A549 (cell line): ENCODE measurements at regions not wholly inside any gene's neighbourhood (a gene's known extent, or its start where the extent isn't known, plus 50 kb on each side); places are given as distances from the start of the nearest gene placed in this dataset.

Source experiments
- ATAC-seq, 2 experiments: fragments of 200-7000 bp in 1 of 2; fragments of >200 bp in 1 of 2; cut with Nextera tagmentation in 1 of 2; cut with Tn5 transposase in 1 of 2; 3 replicates each; pipeline versions ENCODE4 v1.8.0 to v1.9.1; 2018 to 2020; ENCODE audit warnings: mild to moderate bottlenecking in 1 of 2, moderate library complexity in 1 of 2
- CTCF ChIA-PET: fragments of 300-600 bp; sonication (Branson Sonifier 250); formaldehyde crosslinking; extraction: SDS; loops from one replicate; lab custom pipeline; 2021; ENCODE audit warnings: antibody characterized with exemption, inconsistent platforms; lab: Yijun Ruan, JAX
- POLR2A ChIA-PET: fragments of 350-600 bp; formaldehyde crosslinking; extraction: SDS; loops from one replicate; lab custom pipeline; 2021; ENCODE audit warnings: antibody characterized with exemption, inconsistent platforms; lab: Yijun Ruan, JAX
- DNase-seq, 2 experiments: peaks; one replicate each; pipeline versions ENCODE4 v3.0.0 to v3.0.0-alpha.2; 2011 to 2016; ENCODE audit warnings: low read depth in 1 of 2, low spot score in 1 of 2
- FAIRE-seq: peaks from 2 replicates; lab custom pipeline; 2011; peaks lifted over from hg19 to GRCh38; lab: Jason Lieb, UNC
- H3K27ac ChIP-seq, 2 experiments: fragments of >200 bp; sonication (Bioruptor Twin); formaldehyde crosslinking; 3 replicates each; pipeline ENCODE4 v1.5.1; 2016 to 2017
- H3K4me1 ChIP-seq: fragments of >200 bp; sonication (Bioruptor Twin); formaldehyde crosslinking; 3 replicates; pipeline ENCODE4 v1.6.1; 2016
- H3K4me2 ChIP-seq: fragments of >200 bp; sonication (Bioruptor Twin); formaldehyde crosslinking; 3 replicates; pipeline ENCODE4 v1.6.1; 2016
- H3K4me3 ChIP-seq: fragments of >200 bp; sonication (Bioruptor Twin); formaldehyde crosslinking; 3 replicates; pipeline ENCODE4 v1.5.1; 2016
- H3K9me3 ChIP-seq: fragments of >200 bp; sonication (Bioruptor Twin); formaldehyde crosslinking; 3 replicates; pipeline ENCODE4 v1.6.1; 2016
- CBX2 ChIP-seq: fragments of 200-600 bp; sonication (generic); IDR thresholded peaks from 2 replicates; pipeline ENCODE4 v1.6.1; 2016; ENCODE audit warnings: low read depth, mild to moderate bottlenecking, borderline replicate concordance
- CEBPB ChIP-seq, 2 experiments: fragments of >200 bp in 1 of 2; sonication (Bioruptor Twin) in 1 of 2; formaldehyde crosslinking in 1 of 2; IDR thresholded peaks; 2 replicates each; pipeline ENCODE4 v1.6.1; 2012 to 2016
- CHD2 ChIP-seq: fragments of 150-350 bp; IDR thresholded peaks from 2 replicates; pipeline ENCODE4 v1.6.1; 2014; ENCODE audit warnings: low read length; ENCODE audit not compliant: partially characterized antibody
- CHD4 ChIP-seq: fragments of 200-600 bp; sonication (generic); IDR thresholded peaks from 2 replicates; pipeline ENCODE4 v1.6.1; 2016; ENCODE audit warnings: antibody characterized with exemption, mild to moderate bottlenecking, borderline replicate concordance
- CTCF ChIP-seq: fragments of >200 bp; sonication (Bioruptor Twin); formaldehyde crosslinking; IDR thresholded peaks from 3 replicates; pipeline ENCODE4 v1.5.1; 2016
- EHF ChIP-seq: fragments of 250-450 bp; sonication (Bioruptor Pico); IDR thresholded peaks from 2 replicates; pipeline ENCODE4 v1.5.0; 2020; ENCODE audit warnings: mild to moderate bottlenecking
- EHMT2 ChIP-seq: fragments of 200-600 bp; sonication (generic); IDR thresholded peaks from 2 replicates; pipeline ENCODE4 v1.6.1; 2016; ENCODE audit warnings: antibody characterized with exemption, low read depth, mild to moderate bottlenecking, moderate library complexity
- HDAC2 ChIP-seq: fragments of 200-600 bp; sonication (generic); IDR thresholded peaks from 2 replicates; pipeline ENCODE4 v1.6.1; 2016
- HEYL ChIP-seq: fragments of 250-450 bp; sonication (Bioruptor Pico); IDR thresholded peaks from 2 replicates; pipeline ENCODE4 v1.8.0; 2021; ENCODE audit warnings: mild to moderate bottlenecking, moderate library complexity
- HMGXB4 ChIP-seq: fragments of 250-450 bp; sonication (Bioruptor Pico); IDR thresholded peaks from 2 replicates; pipeline ENCODE4 v1.5.0; 2021; ENCODE audit warnings: mild to moderate bottlenecking, moderate library complexity, borderline replicate concordance
- HOXB13 ChIP-seq: fragments of 250-450 bp; sonication (Bioruptor Pico); IDR thresholded peaks from 2 replicates; pipeline ENCODE4 v1.5.0; 2020; ENCODE audit warnings: low read depth, mild to moderate bottlenecking, moderate library complexity
- HOXB5 ChIP-seq: fragments of 250-450 bp; sonication (Bioruptor Pico); IDR thresholded peaks from 2 replicates; pipeline ENCODE4 v1.5.0; 2020; ENCODE audit warnings: mild to moderate bottlenecking, moderate library complexity
- KDM1A ChIP-seq: fragments of 200-600 bp; sonication (generic); IDR thresholded peaks from 2 replicates; pipeline ENCODE4 v1.6.1; 2016; ENCODE audit warnings: low read depth, mild to moderate bottlenecking
- KDM5A ChIP-seq: fragments of 200-600 bp; sonication (generic); IDR thresholded peaks from 2 replicates; pipeline ENCODE4 v1.6.1; 2016; ENCODE audit warnings: antibody characterized with exemption, mild to moderate bottlenecking
- MAZ ChIP-seq: fragments of 150-350 bp; IDR thresholded peaks from 2 replicates; pipeline ENCODE4 v1.6.1; 2014; ENCODE audit warnings: antibody characterized with exemption, low read depth, low read length, borderline replicate concordance
- NPAS2 ChIP-seq: fragments of 250-450 bp; sonication (Bioruptor Pico); IDR thresholded peaks from 2 replicates; pipeline ENCODE4 v1.8.0; 2022; ENCODE audit warnings: mild to moderate bottlenecking, moderate library complexity, borderline replicate concordance
- NR3C1 ChIP-seq: fragments of >200 bp; sonication (Bioruptor Twin); formaldehyde crosslinking; IDR thresholded peaks from 3 replicates; pipeline ENCODE4 v1.6.1; 2017
- POLR2AphosphoS2 ChIP-seq: conservative IDR thresholded peaks from 2 replicates; pipeline ENCODE4 v1.6.1; 2012; ENCODE audit warnings: low read length, improper control_type of control experiment, inconsistent platforms
- RAD21 ChIP-seq, 2 experiments: fragments of >200 bp in 1 of 2; sonication (Bioruptor Twin) in 1 of 2; formaldehyde crosslinking in 1 of 2; IDR thresholded peaks in 1 of 2; conservative IDR thresholded peaks in 1 of 2; 2 replicates in 1 of 2; 3 replicates in 1 of 2; pipeline ENCODE4 v1.6.1; 2012 to 2018; ENCODE audit warnings: inconsistent platforms in 1 of 2
- RARB ChIP-seq: fragments of 250-450 bp; sonication (Bioruptor Pico); IDR thresholded peaks from 2 replicates; pipeline ENCODE4 v1.8.0; 2021; ENCODE audit warnings: mild to moderate bottlenecking, moderate library complexity
- RCOR1 ChIP-seq: fragments of 150-350 bp; IDR thresholded peaks from 2 replicates; pipeline ENCODE4 v1.6.1; 2014; ENCODE audit warnings: antibody characterized with exemption, low read length, low read depth
- RNF2 ChIP-seq: fragments of 200-600 bp; sonication (generic); IDR thresholded peaks from 2 replicates; pipeline ENCODE4 v1.6.1; 2016; ENCODE audit warnings: low read depth, mild to moderate bottlenecking, antibody characterized with exemption, moderate library complexity, borderline replicate concordance
- SMC3 ChIP-seq: fragments of >200 bp; sonication (Bioruptor Twin); formaldehyde crosslinking; IDR thresholded peaks from 3 replicates; pipeline ENCODE4 v1.6.1; 2018; ENCODE audit warnings: inconsistent platforms
- TFCP2L1 ChIP-seq: fragments of 250-450 bp; sonication (Bioruptor Pico); IDR thresholded peaks from 2 replicates; pipeline ENCODE4 v1.5.0; 2021; ENCODE audit warnings: mild to moderate bottlenecking
- USF2 ChIP-seq: fragments of 450-650 bp; IDR thresholded peaks from 2 replicates; pipeline ENCODE4 v1.6.1; 2014; ENCODE audit warnings: antibody characterized with exemption
- ZC3H11A ChIP-seq: fragments of 450-650 bp; IDR thresholded peaks from 2 replicates; pipeline ENCODE4 v1.6.1; 2014; ENCODE audit warnings: antibody characterized with exemption, mild to moderate bottlenecking
- ZFP36 ChIP-seq: fragments of 450-650 bp; IDR thresholded peaks from 2 replicates; pipeline ENCODE4 v1.6.1; 2014; ENCODE audit warnings: borderline replicate concordance; ENCODE audit not compliant: partially characterized antibody
- ZSCAN20 ChIP-seq: fragments of 250-450 bp; sonication (Bioruptor Pico); IDR thresholded peaks from 2 replicates; pipeline ENCODE4 v1.8.0; 2022; ENCODE audit warnings: mild to moderate bottlenecking, moderate library complexity
- WGBS: methylation state at CpG from one replicate; pipeline ENCODE4 v1.1.6; 2017; ENCODE audit errors: missing lambda C conversion rate; 5-methylcytosine and 5-hydroxymethylcytosine counted together

GRCh38 chr6:102438171-102438570, 1044.7 kb downstream of the GRIK2 start:
- ATAC-seq: no peak
- CTCF ChIA-PET: no interaction called here
- no peak for FAIRE-seq
- H3K27ac ChIP-seq: no peak overlapping the region
- no peak overlapping the region for H3K4me2 ChIP-seq
- no peak for DNase-seq
- TF ChIP-seq NR3C1 (no peak), CTCF (no peak), CEBPB (IDR thresholded peaks at IDR 0.05) (no peak), SMC3 (no peak), POLR2AphosphoS2 (no peak), KDM1A (no peak), ZFP36 (no peak), EHMT2 (no peak), HEYL (no peak), HOXB13 (CRISPR knock-in tag) (no peak), CBX2 (no peak), RCOR1 (no peak)
- no peaks in the 10 kb centered on the region for H3K9me3 ChIP-seq
- H3K4me1 ChIP-seq: no peaks in the 10 kb centered on the region
- H3K4me3 ChIP-seq: no peak overlapping the region
- WGBS: 15% methylated on average over 1 of the region's 1 CpG
- POLR2A ChIA-PET: no interaction called here

GRCh38 chr6:102417368-102417998, 1024.0 kb downstream of the GRIK2 start:
- TF ChIP-seq HOXB5 (CRISPR knock-in tag) (no peak), RAD21 (conservative IDR thresholded peaks at IDR 0.05 in 1 of 2, IDR thresholded peaks at IDR 0.05 in 1 of 2) (no peak), KDM5A (no peak), ZFP36 (no peak), ZSCAN20 (no peak), CHD4 (no peak), HMGXB4 (CRISPR knock-in tag) (no peak), RARB (CRISPR knock-in tag) (no peak), USF2 (no peak), KDM1A (no peak), EHF (CRISPR knock-in tag) (no peak), HDAC2 (no peak), TFCP2L1 (no peak), CHD2 (no peak), RNF2 (no peak), ZC3H11A (no peak), NPAS2 (CRISPR knock-in tag) (no peak), MAZ (no peak)
- 11% methylated on average over 4 of the region's 4 CpGs for WGBS
- DNase-seq: no peak
- no peak overlapping the region for H3K4me2 ChIP-seq
- H3K9me3 ChIP-seq: no peaks in the 10 kb centered on the region
- CTCF ChIA-PET: no interaction called here
- no peak for ATAC-seq
- no peak overlapping the region for H3K27ac ChIP-seq
- FAIRE-seq: no peak
- no peak overlapping the region for H3K4me3 ChIP-seq
- H3K4me1 ChIP-seq: no peaks in the 10 kb centered on the region
- POLR2A ChIA-PET: no interaction called here
